Eye (tissue), 1 donor: ENCODE measurements at regions not wholly inside any gene's neighbourhood (a gene's known extent, or its start where the extent isn't known, plus 50 kb on each side); places are given as distances from the start of the nearest gene placed in this dataset.
"Not testable (repeated sequence)": the region's sequence is repeated elsewhere in the genome, so short reads cannot be mapped to it uniquely, and the experiment has no call there.

Experiments
- DNase-seq: peaks from one replicate; pipeline ENCODE4 v3.0.0-alpha.2; 2015

DNA sequence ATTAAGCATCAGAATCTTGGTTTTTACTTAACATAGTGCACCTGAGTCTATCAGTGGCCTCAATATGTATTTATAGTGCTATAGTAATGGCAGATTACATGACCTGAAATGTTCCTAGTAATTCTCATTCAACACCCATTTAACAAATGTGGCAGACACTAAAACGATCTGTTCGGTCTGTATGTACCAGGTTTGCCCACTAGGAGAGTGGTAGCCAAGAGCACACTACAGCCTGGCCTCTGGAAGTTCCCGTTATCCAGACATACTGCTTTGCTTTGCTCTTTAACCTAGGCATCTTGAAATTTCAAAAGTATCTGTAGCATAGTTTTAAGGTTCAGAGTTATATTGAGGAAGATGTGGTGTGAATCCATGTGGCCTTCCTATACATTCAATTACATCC lies 395.7 kb upstream of the NRG3 start:
- DNase-seq, result no peak

DNA sequence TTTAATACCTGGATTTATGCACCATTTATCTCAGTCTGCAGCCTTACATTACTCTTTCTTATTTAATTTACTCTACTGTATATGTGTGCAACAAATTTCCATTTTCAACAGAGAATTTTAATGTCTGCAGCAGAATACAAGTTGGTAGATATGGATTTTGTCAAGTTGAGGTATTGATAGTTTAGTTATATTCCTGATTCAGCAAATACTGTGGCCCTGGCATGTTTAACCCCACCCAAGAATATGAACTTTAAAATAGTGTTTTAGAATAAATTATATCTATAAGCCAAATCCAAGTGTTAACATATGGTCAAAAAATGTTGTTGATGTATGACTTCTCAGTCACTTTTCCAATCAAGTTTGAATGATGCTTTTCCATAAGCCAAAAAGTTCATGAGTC lies 378.4 kb upstream of the NRG3 start:
- DNase-seq, result no peak

DNA sequence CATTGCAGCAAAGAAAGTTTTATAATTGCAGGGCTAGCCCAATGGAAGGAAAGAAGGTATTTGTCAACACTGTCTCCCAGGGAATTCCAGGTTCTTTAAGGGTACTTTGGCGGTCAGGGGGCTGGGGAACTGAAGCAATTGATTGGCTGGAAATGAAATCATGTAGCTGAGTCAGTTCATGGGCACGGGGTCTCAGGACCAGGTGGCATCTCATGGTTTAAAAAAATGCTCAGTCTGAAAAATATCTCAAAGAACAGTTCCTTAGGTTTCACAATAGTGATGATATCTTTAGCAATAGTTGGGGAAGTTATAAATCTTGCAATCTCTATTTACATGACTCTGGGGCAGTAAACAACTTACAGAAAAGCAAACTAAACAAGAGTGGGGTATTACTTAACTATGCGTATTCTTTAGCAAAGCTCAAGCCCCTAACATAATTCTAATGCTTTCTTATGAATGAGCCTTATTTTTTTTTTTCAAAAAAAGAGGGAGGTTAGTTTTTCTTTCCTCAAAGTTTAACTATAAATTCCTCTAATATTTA lies 376.9 kb upstream of the NRG3 start:
- DNase-seq, result no peak

DNA sequence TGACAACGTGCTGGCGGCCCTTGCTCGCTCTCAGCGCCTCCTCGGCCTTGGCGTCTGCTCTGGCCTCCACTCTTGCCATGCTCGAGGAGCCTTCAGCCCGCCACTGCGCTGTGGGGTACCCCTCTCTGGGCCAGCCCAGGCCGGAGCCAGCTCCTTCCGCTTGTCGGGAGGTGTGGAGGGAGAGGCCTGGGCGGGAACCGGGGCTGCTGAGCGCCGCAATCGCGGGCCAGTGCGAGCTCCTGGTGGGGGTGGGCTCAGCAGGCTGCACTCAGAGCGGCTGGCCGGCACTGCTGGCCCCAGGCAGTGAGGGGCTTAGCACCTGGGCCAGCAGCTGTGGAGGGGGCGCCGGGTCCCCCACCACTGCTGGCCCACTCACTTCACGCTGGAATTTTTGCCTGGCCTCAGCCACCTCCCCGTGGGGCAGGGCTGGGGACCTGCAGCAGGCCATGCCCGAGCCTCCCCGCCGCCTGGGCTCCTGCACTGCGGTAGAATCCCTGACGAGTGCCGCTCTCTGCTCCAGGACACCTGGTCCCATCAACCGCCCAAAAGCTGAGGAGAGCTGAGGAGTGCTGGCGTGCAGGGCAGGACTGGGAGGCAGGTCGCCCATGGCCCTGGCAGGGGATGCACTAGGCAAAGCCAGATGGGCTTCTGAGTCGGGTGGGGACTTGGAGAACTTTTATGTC lies 372.2 kb upstream of the NRG3 start:
- no peak for DNase-seq

DNA sequence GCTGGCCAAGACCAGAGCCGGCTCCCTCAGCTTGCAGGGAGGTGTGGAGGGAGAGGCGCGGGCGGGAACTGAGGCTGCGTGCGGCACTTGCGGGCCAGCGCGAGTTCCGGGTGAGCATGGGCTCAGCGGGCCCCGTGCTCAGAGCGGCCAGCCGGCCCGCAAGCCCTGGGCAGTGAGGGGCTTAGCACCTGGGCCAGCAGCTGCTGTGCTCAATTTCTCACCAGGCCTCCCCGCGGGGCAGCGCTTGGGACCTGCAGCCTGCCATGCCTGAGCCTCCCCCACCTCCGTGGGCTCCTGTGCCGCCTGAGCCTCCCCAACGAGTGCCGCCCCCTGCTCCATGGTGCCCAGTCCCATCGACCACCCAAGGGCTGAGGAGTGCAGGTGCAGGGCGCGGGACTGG lies 369.2 kb upstream of the NRG3 start:
- DNase-seq, result not testable (repeated sequence)

DNA sequence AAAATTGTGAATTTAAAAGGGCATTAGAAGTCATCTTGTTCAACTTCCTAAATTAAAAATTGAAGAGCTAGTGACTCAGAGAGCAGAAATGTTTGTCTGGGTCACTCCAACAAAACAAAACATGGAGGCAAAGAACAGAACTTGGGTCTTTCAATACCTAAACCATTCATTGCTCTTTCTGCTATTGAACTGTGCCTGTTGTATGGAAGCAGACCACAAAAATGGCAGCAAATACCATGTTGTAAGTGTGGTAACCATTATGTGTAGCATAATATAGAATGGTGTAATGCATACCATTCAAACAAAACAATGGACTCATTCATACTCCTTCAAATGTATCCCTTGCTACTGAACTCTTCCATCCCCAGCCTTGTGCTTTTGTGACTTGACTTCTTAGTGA lies 360.2 kb upstream of the NRG3 start:
- no peak for DNase-seq

DNA sequence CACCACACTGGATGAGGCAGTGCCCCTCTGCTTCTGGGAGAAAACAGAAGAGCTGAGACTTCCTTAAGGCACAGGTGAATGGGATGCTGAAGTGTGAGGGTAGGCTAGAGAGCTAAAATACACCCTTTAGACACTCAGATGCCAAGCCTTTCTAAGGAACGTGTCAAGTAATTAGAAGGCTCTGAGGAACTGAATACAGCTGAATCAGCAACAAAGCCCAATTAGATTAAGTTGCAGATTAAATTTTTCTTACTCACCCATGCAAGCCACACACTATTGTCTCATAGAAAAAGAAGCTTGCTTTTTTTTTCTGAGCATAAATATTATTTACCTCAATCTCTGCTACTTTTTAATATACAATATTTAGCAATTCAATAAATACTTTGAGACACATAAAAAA lies 354.3 kb upstream of the NRG3 start:
- DNase-seq, result no peak

DNA sequence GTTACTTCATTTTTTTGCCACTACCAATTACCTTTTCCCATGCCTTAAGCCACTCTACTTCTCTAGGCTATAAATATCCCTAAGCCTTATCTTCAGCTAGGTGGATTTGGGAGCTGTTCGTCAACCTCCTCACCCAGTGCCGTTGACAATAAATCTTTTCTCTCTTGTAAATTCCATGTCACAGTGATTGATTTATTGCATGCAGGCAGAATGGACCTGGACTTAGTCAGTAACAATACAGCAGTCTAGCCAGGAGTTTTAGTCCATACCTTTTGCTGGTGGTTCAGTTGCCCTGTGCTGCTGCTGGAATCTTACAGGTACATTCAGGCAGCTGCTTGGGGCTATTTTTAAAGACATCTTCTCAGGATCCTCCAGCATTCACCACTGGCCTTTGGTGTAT lies 350.5 kb upstream of the NRG3 start:
- no peak for DNase-seq

DNA sequence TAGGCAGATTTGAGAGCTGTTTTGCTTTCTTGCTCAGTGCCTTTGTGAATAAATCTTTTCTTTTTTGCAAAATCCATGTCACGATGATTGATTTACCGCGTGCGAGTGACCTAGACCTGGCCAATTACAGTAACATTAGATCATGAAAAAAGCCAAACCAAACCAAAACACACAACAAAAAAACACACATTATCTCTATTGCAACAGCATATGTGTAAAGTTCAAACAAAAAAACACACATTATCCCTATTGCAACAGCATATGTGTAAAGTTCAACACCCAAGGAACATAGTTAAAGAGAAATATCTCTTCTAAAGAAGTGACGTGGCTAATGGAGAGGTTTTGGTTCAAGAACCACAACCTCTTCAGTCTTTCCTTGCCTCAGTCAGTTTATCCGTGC lies 342.6 kb upstream of the NRG3 start:
- no peak for DNase-seq

DNA sequence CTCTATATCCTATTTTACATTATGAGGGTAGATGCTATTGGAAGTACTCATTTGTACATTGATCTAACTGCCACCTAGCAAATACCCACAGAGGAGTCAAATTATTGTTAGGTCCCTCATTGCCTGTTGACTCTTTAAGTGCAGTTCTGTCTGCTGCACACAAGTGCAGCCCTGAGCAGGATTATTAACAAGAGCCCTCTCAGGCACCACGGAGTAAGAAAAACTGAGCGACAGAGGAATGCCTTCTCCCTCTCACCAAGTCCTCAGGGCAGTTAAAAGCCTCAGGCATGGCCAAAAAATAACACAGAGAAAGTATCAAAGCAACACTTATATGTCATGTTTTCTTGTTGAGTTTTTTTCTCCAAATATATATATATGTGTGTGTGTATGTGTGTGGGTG lies 340.0 kb upstream of the NRG3 start:
- DNase-seq, result no peak

DNA sequence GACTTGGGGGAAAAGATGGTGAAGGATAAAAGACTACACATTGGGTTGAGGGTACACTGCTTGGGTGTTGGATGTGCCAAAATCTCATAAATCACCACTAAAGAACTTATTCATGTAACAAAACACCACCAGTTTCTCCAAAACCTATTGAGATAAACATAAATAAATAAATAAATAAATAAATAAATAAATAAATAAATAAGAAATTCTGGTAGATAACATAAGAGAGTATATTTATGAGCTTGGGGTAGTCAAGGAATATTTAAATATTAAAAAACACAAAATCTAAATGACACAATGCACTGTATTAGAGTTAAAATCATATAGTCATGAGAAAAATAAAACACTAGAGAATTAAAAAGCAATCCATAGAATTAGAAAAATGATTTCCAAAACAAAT lies 333.5 kb upstream of the NRG3 start:
- no peak for DNase-seq

DNA sequence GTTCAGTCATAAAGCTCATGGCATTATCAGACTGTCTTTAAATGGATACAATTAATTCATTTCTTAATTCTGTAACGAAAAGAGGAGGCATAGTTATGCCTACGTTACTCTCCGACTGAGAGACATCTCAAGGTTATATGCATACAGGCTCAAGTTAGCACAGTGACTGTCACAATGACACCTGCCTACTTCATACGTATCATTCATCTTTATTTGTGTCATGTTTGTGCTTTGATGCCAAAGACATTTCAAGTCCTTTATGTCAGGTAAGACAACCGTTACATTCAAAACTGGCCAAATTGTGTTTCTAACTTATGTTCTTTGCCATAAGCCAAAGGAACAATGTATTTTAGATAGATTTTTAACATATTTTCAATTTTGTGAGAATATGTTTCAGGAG lies 328.8 kb upstream of the NRG3 start:
- no peak for DNase-seq

DNA sequence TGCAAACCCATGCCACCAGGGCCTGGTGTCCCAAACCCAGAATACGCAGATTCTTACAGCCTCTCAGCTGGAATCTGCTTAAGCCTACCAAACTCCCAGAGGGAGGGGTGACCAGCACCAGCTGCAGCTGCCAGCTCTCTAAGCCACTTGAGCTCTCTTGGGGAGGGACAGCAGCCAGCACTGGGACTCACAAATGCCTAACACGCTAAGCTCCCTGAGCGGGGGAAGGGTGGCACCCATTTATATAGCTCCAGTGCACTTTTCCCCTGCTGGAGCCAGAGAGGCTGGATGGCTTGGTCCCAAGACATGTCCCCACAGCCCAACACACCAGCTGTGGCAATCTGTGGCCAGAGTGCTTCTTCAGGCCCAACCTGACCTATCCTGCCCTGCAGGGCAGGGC lies 326.8 kb upstream of the NRG3 start:
- peak; percentile 1 for DNase-seq

DNA sequence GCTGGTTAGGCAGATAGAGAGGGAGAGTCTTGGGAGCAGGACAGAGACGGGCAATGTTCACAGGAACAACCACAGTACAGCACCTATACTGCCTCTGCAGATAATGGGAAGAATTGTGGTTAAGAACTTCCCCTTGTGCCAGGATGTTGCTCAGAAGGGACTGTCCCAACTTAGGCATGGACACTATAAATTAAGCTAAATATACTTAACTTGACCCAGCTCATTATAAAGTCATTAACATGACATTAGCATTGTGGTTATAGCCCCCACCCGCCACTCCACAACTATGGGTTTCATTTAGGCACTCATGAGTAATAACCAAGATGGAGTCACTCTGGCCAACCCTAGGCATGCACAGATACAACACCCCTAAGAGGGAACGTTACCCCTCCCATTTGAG lies 310.9 kb upstream of the NRG3 start:
- no peak for DNase-seq

DNA sequence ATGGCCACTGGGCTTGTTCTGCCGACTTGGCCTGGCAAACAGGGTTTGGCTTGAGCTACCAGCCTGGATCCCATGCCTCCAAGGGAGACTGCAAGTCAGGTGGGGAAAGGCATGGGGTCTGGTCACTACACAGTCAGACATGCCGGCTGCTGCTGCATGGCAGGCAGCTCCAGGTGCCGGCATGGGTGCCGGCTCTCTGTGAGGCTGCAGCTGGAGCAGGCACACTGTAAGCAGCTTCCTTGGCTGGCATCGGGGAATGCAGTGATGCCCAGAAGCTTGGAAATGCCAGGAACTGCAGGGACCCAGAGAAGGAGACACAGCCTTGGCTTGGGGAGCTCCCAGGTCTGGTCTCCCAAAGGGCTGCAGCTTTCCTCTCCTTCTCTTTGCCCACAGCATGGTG lies 305.5 kb upstream of the NRG3 start:
- DNase-seq, result no peak

DNA sequence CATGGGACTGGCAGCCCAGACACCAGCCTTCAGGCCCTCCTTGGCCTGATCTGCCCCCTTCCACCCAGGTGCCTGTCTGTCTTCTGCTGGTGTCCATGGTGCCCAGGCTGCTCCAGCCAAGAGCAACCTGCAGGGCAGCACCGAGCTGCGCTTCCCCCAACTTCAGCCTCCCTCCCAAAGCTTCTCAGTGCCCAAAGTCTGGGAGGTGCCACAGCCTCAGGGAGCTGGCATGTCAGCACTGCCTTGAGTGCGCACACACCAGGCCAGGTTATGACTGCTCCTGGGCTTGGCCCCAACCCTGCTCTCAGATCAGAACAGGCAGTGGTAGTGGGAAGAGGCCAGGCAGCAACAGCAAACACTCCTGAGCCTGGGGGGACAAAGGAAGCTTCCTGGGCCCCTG lies 304.6 kb upstream of the NRG3 start:
- DNase-seq, result no peak

DNA sequence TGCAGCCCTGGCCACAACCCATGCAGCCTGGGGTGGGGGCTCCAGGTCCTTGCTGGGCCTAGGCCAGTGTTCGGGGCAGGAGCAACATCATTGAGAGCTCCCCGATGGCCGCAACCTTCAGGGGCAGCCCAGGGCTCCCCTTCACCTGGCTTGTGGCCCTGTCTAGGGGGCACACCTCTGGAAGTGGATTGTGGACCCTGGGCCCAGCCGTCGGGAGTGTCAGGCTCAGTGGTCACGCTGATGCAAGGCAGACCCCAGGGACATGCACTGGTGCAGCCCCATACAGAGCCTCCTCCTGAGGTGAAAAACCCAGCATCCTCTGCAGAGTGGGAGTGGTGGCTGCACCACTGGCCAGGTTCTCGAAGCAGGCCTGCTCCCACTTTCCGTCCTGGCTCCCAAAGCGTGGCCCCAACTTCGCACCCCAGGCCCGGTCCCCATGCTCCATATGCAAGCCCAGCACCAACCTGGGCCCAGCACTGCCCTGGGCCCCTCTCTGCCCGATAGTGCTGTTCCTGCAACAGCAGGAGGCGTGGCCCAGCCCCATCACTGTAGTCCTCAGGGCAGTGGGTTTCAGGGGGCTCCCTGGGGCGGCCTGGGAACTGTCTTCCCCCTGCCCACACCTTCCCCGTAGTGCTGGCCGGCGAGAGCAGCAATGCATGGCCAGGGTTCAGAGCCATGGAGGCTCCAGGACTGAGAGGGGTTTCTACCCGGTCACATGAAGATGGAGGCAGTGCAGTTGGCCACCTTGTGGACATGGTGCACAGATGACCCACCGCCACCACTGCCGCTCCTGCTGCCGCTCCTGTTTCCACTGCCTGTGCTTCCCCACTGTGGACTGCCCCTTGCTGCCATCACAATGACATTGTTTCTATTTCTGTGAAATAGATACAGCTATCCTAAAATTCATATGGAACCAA lies 303.9 kb upstream of the NRG3 start:
- no peak for DNase-seq

DNA sequence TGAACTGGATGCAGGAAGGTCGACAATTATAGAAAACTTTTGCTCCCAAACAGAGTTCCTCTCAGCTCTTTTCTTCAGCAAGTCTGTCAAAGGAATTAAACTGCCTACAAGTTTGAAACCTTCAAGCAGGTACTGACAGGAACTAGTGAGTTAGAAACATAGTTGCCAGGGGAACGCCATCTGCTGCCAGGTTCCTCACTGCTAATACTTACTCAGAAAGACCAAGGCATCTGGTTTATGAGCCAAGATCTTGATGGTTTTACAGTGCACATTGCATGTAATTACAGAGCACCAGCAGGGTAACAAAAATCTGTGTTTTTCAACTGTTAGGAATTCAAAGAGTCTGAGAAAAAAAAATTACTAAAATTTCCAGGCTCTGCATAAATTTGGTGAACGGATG lies 300.0 kb upstream of the NRG3 start:
- DNase-seq, result no peak

DNA sequence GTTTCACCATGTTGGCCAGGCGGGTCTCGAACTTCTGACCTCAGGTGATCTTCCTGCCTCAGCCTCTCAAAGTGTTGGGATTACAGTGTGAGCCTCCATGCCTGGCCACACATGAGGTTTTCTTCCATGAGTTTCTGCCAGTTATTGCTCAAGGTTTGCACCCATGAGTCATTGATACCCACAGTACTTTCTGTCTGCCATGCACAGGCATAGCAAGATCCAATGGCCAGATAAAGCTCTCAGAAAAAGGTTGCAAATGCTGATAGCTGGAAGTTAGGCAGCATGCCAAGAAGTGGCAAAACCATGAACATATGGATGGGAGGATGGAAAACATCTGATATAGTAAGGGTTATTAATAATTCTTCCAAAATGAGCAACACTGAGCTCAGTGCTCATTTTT lies 298.7 kb upstream of the NRG3 start:
- no peak for DNase-seq

DNA sequence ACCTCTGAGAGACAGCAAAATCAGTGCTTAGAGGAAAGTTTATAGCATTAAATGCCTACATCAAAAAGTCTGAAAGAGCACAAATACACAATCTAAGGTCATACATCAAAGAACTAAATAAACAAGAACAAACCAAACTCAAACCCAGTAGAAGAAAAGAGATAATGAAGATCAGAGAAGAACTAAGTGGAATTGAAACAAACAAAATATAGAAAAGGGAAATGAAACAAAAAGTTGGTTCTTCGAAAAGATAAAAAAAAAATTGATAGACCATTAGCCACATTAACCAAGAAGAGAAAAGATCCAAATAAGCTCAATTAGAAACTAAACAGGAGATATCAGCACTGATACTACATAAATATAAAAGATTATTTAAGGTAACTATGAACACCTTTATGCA lies 280.0 kb upstream of the NRG3 start:
- no peak for DNase-seq

DNA sequence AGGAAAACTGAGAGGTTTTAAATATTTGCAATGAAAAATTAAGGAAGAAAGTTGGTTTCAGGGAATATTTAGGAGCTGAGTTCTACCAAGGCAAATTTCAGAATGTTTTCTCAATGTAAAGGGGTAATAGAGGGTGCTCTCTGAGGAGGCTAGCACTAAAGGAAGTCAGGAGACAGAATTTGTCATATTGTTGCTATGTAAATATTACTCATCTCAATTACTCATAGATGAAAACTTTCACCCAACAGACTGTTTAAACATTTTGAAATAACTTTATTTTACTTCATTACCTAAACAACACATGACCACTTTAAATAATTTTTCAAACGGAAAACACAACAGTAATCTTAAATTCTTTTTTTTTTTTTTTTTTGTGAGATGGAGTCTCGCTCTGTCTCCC lies 274.8 kb upstream of the NRG3 start:
- DNase-seq, result no peak

DNA sequence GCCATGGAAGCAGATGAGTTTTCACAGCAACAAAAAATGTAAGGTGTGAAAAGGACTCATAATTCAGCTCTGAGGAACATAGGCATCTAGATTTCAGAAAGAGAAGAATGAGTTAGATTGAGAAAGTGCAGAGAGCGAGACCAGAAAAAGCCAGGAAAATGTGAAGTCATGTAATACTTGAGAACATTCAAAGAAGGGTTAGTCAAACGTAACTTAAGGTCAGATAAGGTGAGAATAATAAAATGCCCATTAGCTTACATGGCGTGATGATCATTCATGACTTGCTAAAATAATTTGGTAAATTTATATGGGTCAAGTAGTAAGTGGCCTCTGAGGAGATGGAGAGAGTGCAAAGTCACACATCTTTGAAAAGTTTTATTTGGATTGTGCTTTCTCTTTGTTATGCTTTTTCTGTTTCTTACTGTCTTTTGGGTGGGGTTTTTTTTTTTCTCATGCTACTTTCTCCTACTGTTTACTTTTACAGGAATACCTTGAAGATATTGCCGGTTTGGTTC lies 271.8 kb upstream of the NRG3 start:
- no peak for DNase-seq

DNA sequence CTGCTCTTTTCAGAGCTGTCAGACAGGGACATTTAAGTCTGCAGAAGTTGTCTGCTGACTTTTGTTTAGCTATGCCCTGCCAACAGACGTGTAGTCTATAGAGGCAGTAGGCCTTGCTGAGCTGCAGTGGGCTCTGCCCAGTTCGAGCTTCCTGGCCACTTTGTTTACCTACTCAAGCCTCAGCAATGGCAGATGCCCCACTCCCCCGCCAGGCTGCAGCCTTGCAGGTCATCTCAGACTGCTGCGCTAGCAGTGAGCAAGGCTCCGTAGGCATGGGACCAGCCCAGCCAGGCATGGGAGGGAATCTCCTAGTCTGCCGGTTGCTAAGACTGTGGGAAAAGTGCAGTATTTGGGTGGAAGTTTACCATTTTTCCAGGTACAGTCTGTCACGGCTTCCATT lies 230.5 kb upstream of the NRG3 start:
- DNase-seq, result not testable (repeated sequence)

DNA sequence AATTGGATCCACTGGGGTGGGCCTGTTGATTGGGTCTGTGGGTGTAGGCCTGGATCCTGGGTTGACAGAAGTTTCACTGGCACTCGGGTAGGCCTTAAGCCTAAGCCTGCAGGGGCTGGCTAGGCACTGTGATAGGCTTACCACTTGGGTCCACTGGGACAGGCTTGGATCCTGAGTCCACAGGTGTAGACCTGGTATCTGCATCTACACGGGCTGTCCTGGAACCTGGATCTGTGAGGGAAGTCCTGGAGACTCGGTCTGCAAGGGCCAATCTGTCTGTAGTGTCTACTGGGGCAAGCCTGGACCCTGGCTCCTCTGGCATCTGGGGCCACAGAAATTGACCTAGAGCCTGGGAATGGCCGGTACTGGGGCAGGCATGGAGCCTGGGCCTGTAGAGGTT lies 219.0 kb upstream of the NRG3 start:
- DNase-seq, result no peak
